ENCODE measurements at regions not wholly inside any gene's neighbourhood (a gene's known extent, or its start where the extent isn't known, plus 50 kb on each side); places are given as distances from the start of the nearest gene placed in this dataset.

DNA sequence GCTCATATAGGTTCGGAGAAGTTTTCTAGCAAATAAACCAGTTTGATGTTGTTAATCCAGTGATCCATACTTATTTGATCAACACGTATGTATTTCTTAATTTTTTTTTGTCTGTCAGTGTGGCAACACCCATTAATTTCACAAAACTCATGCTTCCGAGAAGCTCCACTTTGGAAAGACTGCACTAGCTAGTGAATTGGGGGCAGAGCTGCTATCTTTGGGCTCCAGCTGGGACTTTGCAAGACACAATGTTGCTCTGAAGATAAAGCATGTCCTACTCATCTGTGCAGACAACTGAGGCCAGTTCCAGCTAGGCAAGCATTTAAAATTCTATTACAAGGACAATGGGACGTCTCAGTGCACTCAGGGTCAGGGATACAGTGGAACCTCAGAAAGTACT lies 298.4 kb downstream of the NUAK1 start:
- TF ChIP-seq GATA2 (IDR thresholded peaks at IDR 0.05; ENCODE audit: low read depth, low read length) = no peak
- no peak for TF ChIP-seq GATA3 (IDR thresholded peaks at IDR 0.05; ENCODE audit: low read depth, low read length)

Measured in SH-SY5Y (cell line).